NB4 (cell line): ENCODE measurements at regions not wholly inside any gene's neighbourhood (a gene's known extent, or its start where the extent isn't known, plus 50 kb on each side); places are given as distances from the start of the nearest gene placed in this dataset.

Experiments used
- CTCF ChIP-seq: IDR thresholded peaks from one replicate; pipeline ENCODE4 v1.5.1; 2012; ENCODE audit warnings: low read depth, low read length
- MAX ChIP-seq: IDR thresholded peaks from 2 replicates; pipeline ENCODE4 v1.6.1; 2011; ENCODE audit warnings: low read depth, low read length

GRCh38 chr14:25222256-25222655 lies 172.3 kb upstream of the STXBP6 start:
- TF ChIP-seq CTCF: no peak
- no peak for TF ChIP-seq MAX
